Retinal pigment epithelial cell (primary cell): ENCODE measurements at regions not wholly inside any gene's neighbourhood (a gene's known extent, or its start where the extent isn't known, plus 50 kb on each side); places are given as distances from the start of the nearest gene placed in this dataset.

ENCODE experiments used
- DNase-seq: peaks from one replicate; pipeline ENCODE4 v3.0.0-alpha.2; 2010; ENCODE audit warnings: low read depth
- H3K4me3 ChIP-seq: 2 replicates; pipeline ENCODE4 v1.5.1; 2011; ENCODE audit warnings: mild to moderate bottlenecking, low read length, control low read depth, moderate library complexity
- CTCF ChIP-seq: conservative IDR thresholded peaks from 2 replicates; pipeline ENCODE4 v1.5.1; 2011; ENCODE audit warnings: low read depth, low read length, control low read depth, inconsistent platforms

GRCh38 chr18:6495536-6495935 is 80.8 kb upstream of the L3MBTL4 start:
- no peak overlapping the region for H3K4me3 ChIP-seq
- no peak for DNase-seq
- no peak for TF ChIP-seq CTCF

GRCh38 chr18:6497543-6497942 is 82.8 kb upstream of the L3MBTL4 start:
- no peak for TF ChIP-seq CTCF
- no peak overlapping the region for H3K4me3 ChIP-seq
- no peak for DNase-seq

- H3K4me3 ChIP-seq: no peak overlapping the region
- TF ChIP-seq CTCF: no peak
- no peak for DNase-seq
Measured at GRCh38 chr18:6498289-6498856, 83.7 kb upstream of the L3MBTL4 start.

- no peak for DNase-seq
- H3K4me3 ChIP-seq: no peak overlapping the region
- TF ChIP-seq CTCF: no peak
Measured at GRCh38 chr18:6504605-6505497, 90.1 kb upstream of the L3MBTL4 start.

- TF ChIP-seq CTCF: no peak
- DNase-seq: no peak
- H3K4me3 ChIP-seq: no peak overlapping the region
Measured at GRCh38 chr18:6505498-6505875, 90.8 kb upstream of the L3MBTL4 start.

GRCh38 chr18:6509417-6509816 is 94.7 kb upstream of the L3MBTL4 start:
- DNase-seq: no peak
- no peak for TF ChIP-seq CTCF
- no peak overlapping the region for H3K4me3 ChIP-seq

- no peak overlapping the region for H3K4me3 ChIP-seq
- DNase-seq: no peak
- TF ChIP-seq CTCF: no peak
Measured at GRCh38 chr18:6509832-6510231, 95.1 kb upstream of the L3MBTL4 start.
